ENCODE measurements at regions not wholly inside any gene's neighbourhood (a gene's known extent, or its start where the extent isn't known, plus 50 kb on each side); places are given as distances from the start of the nearest gene placed in this dataset.

DNA sequence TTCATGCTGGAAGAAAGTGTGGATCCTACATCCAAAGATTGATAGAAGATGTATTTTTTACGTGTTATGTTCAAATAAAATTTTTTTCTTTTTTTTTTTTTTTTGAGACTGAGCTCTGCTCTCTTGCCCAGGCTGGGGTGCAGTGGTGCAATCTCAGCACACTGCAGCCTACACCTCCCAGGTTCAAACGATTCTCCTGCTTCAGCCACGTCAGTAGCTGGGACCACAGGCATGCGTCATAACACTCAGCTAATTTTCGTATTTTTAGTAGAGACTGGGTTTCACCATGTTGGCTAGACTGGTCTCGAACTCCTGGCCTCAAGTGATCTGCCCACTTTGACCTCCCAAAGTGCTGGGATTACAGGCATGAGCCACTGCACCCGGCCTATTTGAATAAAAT is 65.7 kb downstream of the KLF12 start:
- intact Hi-C loops (cut with micrococcal nuclease; ENCODE audit: unreplicated experiment) = no loop called here
- H3K79me2 ChIP-seq (ENCODE audit: insufficient read depth, low read depth, low read length) = peaks cover 54% of the 10 kb centered on the region; the same call in 1 of the 2 replicates
- peaks cover 52% of the 10 kb centered on the region for H3K4me1 ChIP-seq (ENCODE audit: insufficient read depth, low read length, poor library complexity, severe bottlenecking)
- H3K4me3 ChIP-seq (ENCODE audit: low read depth, low read length, poor library complexity, severe bottlenecking) = no peak overlapping the region
- peaks cover 7% of the 10 kb centered on the region; the same call in 1 of the 2 replicates for H3K36me3 ChIP-seq (ENCODE audit: insufficient read depth, low read length)
- no peak overlapping the region for H3K4me2 ChIP-seq (ENCODE audit: low read length)
- CTCF ChIA-PET (ENCODE audit: unreplicated experiment) = interaction anchor here (0.5 kb wide), 1 partner anchor 18 kb away, joined by 3 read pairs; no protein-coding TSS in a partner anchor
- H2AFZ ChIP-seq (ENCODE audit: low read length) = no peak overlapping the region
- H3K9me2 ChIP-seq (ENCODE audit: insufficient read depth, low read length) = no peaks in the 10 kb centered on the region
- no peaks in the 10 kb centered on the region for H4K20me1 ChIP-seq (ENCODE audit: insufficient read depth, low read length)
- no peaks in the 10 kb centered on the region for H3K9me3 ChIP-seq (ENCODE audit: low read length)
- TF ChIP-seq EZH2phosphoT487 (IDR thresholded peaks at IDR 0.05; ENCODE audit: borderline replicate concordance, low read depth, low read length) (no peak), CTCF (conservative IDR thresholded peaks at IDR 0.05; ENCODE audit: low read length) (no peak)
- no TSS peak for BruUV-seq (replicated peaks)
- DNase-seq (ENCODE audit: low spot score) = no peak
- POLR2A ChIA-PET = interaction anchor here (0.6 to 2.4 kb wide), 17 partner anchors 8 to 218 kb away, joined by 3 to 12 read pairs (median 3); no protein-coding TSS in a partner anchor
- no peak overlapping the region for H3K27ac ChIP-seq (ENCODE audit: low read depth, low read length, poor library complexity, severe bottlenecking)

DNA sequence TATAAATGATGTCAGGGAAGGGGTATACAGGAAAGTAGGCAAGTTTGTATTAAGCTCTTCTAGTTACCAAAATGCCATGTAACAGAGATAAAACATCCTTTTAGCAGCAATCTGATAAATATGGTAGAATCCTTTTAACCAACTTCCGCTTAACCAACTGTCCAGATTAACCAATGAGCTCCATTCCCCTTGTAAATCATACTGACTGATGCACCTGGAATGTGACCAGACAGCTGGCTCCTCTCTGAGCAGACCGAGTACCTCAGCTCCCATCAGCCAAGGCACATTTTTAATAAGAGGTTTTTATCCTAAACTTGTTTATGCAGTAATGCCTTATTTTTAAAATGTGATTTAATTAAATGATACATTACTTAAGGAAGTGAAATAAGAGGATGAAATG is 66.4 kb downstream of the KLF12 start:
- CTCF ChIA-PET (ENCODE audit: unreplicated experiment) = no interaction called here
- no peak overlapping the region for H2AFZ ChIP-seq (ENCODE audit: low read length)
- no peaks in the 10 kb centered on the region for H3K9me3 ChIP-seq (ENCODE audit: low read length)
- H3K36me3 ChIP-seq (ENCODE audit: insufficient read depth, low read length) = peaks cover 4% of the 10 kb centered on the region; the same call in 1 of the 2 replicates
- H3K4me2 ChIP-seq (ENCODE audit: low read length) = no peak overlapping the region
- H4K20me1 ChIP-seq (ENCODE audit: insufficient read depth, low read length) = no peaks in the 10 kb centered on the region
- H3K79me2 ChIP-seq (ENCODE audit: insufficient read depth, low read depth, low read length) = peaks cover 54% of the 10 kb centered on the region; the same call in 1 of the 2 replicates
- intact Hi-C loops (cut with micrococcal nuclease; ENCODE audit: unreplicated experiment) = no loop called here
- H3K27ac ChIP-seq (ENCODE audit: low read depth, low read length, poor library complexity, severe bottlenecking) = no peak overlapping the region
- no peaks in the 10 kb centered on the region for H3K9me2 ChIP-seq (ENCODE audit: insufficient read depth, low read length)
- TF ChIP-seq CTCF (conservative IDR thresholded peaks at IDR 0.05; ENCODE audit: low read length) (no peak), EZH2phosphoT487 (IDR thresholded peaks at IDR 0.05; ENCODE audit: borderline replicate concordance, low read depth, low read length) (no peak)
- POLR2A ChIA-PET = interaction anchor here (0.7 to 2.4 kb wide), 11 partner anchors 8 to 82 kb away, joined by 3 to 12 read pairs (median 3); no protein-coding TSS in a partner anchor
- no TSS peak for BruUV-seq (replicated peaks)
- no peak overlapping the region for H3K4me3 ChIP-seq (ENCODE audit: low read depth, low read length, poor library complexity, severe bottlenecking)
- no peak for DNase-seq (ENCODE audit: low spot score)
- peaks cover 54% of the 10 kb centered on the region for H3K4me1 ChIP-seq (ENCODE audit: insufficient read depth, low read length, poor library complexity, severe bottlenecking)

- peaks cover 51% of the 10 kb centered on the region; the same call in 1 of the 2 replicates for H3K79me2 ChIP-seq (ENCODE audit: insufficient read depth, low read depth, low read length)
- H3K9me2 ChIP-seq (ENCODE audit: insufficient read depth, low read length) = no peaks in the 10 kb centered on the region
- no peak overlapping the region for H2AFZ ChIP-seq (ENCODE audit: low read length)
- POLR2A ChIA-PET = interaction anchor here (0.6 to 2.4 kb wide), 3 partner anchors 8 to 1462 kb away, joined by 3 to 12 read pairs (median 5); no protein-coding TSS in a partner anchor
- CTCF ChIA-PET (ENCODE audit: unreplicated experiment) = no interaction called here
- no peak overlapping the region for H3K4me2 ChIP-seq (ENCODE audit: low read length)
- H4K20me1 ChIP-seq (ENCODE audit: insufficient read depth, low read length) = no peaks in the 10 kb centered on the region
- intact Hi-C loops (cut with micrococcal nuclease; ENCODE audit: unreplicated experiment) = no loop called here
- TF ChIP-seq EZH2phosphoT487 (IDR thresholded peaks at IDR 0.05; ENCODE audit: borderline replicate concordance, low read depth, low read length) (no peak), CTCF (conservative IDR thresholded peaks at IDR 0.05; ENCODE audit: low read length) (no peak)
- no peak overlapping the region for H3K4me3 ChIP-seq (ENCODE audit: low read depth, low read length, poor library complexity, severe bottlenecking)
- no peak for DNase-seq (ENCODE audit: low spot score)
- no peaks in the 10 kb centered on the region for H3K9me3 ChIP-seq (ENCODE audit: low read length)
- peaks cover 62% of the 10 kb centered on the region for H3K4me1 ChIP-seq (ENCODE audit: insufficient read depth, low read length, poor library complexity, severe bottlenecking)
- BruUV-seq (replicated peaks) = no TSS peak
- H3K36me3 ChIP-seq (ENCODE audit: insufficient read depth, low read length) = no peaks in the 10 kb centered on the region
- H3K27ac ChIP-seq (ENCODE audit: low read depth, low read length, poor library complexity, severe bottlenecking) = no peak overlapping the region
Observed at GRCh38 chr13:74066937-74067336, 67.3 kb downstream of the KLF12 start.
